ENCODE measurements at regions not wholly inside any gene's neighbourhood (a gene's known extent, or its start where the extent isn't known, plus 50 kb on each side); places are given as distances from the start of the nearest gene placed in this dataset.
A peak's percentile ranks its signal among the peaks of the same experiment; 100 is the strongest.

DNA sequence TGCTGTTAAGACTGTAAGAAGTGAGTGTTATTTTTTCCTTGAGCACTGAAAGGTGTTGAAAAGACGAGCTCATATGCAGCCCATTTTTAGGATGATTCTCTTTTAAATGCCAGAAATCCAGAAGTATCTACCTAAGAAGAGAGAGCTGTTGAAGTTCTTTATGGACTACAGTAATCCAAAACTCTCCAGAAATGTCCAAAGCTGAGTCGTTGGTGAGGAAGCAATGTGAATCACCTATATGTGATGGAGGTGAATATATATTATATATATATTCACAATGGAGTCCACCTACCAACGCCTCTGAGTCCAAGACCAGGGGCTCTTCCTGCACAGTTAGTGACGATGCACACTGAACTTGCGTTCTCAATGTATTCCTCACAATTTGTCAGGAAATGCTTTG lies 252.7 kb upstream of the PITRM1 start:
- Histone ChIP-seq H3K4me3 (ENCODE audit: low read depth in 2 of 2, low read length in 1 of 2) (no peak overlapping the region), H3K36me3 (replicated peaks in 1 of 2; ENCODE audit: control insufficient read depth in 1 of 2, insufficient read depth in 2 of 2, low read length in 1 of 2) (no peaks in the 10 kb centered on the region), H3K27me3 (ENCODE audit: insufficient read depth) (no peaks in the 10 kb centered on the region), H3K79me2 (ENCODE audit: insufficient read depth) (no peaks in the 10 kb centered on the region), H3K4me1 (ENCODE audit: control insufficient read depth in 1 of 2, insufficient read depth in 2 of 2, low read depth in 1 of 2, low read length in 1 of 2) (peaks cover 15 to 44% of the 10 kb centered on the region in 2 experiments; a peak in 3 of 4 replicates), H2AFZ (ENCODE audit: low read depth) (no peak overlapping the region), H3K9ac (peak overlapping the region; percentile 72; the same call in 1 of the 2 replicates), H3F3A (replicated peaks; ENCODE audit: insufficient read depth) (peaks cover 15% of the 10 kb centered on the region), H3K4me2 (no peak overlapping the region), H4K20me1 (ENCODE audit: insufficient read depth) (no peaks in the 10 kb centered on the region), H3K9me3 (no peaks in the 10 kb centered on the region), H3K27ac (ENCODE audit: low read depth in 2 of 2, low read length in 1 of 2) (peak overlapping the region in 1 of 2 experiments; percentile 93), H3K9me2 (no peaks in the 10 kb centered on the region)
- ChIA-PET POLR2A (no interaction called here), CTCF (no interaction called here)
- TF ChIP-seq, protein P1, sequence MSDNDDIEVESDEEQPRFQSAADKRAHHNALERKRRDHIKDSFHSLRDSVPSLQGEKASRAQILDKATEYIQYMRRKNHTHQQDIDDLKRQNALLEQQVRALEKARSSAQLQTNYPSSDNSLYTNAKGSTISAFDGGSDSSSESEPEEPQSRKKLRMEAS (IDR thresholded peaks at IDR 0.05; ENCODE audit: low read depth): no peak
- TF ChIP-seq CHD2 (IDR thresholded peaks at IDR 0.05; ENCODE audit: low read length, partially characterized antibody): no peak
- TF ChIP-seq, protein P2, sequence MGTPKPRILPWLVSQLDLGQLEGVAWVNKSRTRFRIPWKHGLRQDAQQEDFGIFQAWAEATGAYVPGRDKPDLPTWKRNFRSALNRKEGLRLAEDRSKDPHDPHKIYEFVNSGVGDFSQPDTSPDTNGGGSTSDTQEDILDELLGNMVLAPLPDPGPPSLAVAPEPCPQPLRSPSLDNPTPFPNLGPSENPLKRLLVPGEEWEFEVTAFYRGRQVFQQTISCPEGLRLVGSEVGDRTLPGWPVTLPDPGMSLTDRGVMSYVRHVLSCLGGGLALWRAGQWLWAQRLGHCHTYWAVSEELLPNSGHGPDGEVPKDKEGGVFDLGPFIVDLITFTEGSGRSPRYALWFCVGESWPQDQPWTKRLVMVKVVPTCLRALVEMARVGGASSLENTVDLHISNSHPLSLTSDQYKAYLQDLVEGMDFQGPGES (IDR thresholded peaks at IDR 0.05; ENCODE audit: low read depth, low read length): no peak
- TF ChIP-seq SIN3A (IDR thresholded peaks at IDR 0.05; ENCODE audit: borderline replicate concordance, low read depth, low read length): no peak
- TF ChIP-seq YY1 (IDR thresholded peaks at IDR 0.05; ENCODE audit: low read depth): no peak
- TF ChIP-seq, protein P3, sequence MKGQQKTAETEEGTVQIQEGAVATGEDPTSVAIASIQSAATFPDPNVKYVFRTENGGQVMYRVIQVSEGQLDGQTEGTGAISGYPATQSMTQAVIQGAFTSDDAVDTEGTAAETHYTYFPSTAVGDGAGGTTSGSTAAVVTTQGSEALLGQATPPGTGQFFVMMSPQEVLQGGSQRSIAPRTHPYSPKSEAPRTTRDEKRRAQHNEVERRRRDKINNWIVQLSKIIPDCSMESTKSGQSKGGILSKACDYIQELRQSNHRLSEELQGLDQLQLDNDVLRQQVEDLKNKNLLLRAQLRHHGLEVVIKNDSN (IDR thresholded peaks at IDR 0.05; ENCODE audit: borderline replicate concordance, low read depth): no peak
- TF ChIP-seq, protein P4, sequence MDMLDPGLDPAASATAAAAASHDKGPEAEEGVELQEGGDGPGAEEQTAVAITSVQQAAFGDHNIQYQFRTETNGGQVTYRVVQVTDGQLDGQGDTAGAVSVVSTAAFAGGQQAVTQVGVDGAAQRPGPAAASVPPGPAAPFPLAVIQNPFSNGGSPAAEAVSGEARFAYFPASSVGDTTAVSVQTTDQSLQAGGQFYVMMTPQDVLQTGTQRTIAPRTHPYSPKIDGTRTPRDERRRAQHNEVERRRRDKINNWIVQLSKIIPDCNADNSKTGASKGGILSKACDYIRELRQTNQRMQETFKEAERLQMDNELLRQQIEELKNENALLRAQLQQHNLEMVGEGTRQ (IDR thresholded peaks at IDR 0.05; ENCODE audit: borderline replicate concordance, low read depth, low read length): no peak
- TF ChIP-seq SMC3 (IDR thresholded peaks at IDR 0.05; ENCODE audit: low read depth, low read length): no peak
- TF ChIP-seq TEAD4 (IDR thresholded peaks at IDR 0.05; ENCODE audit: borderline replicate concordance, insufficient read depth): no peak
- TF ChIP-seq, protein P5, sequence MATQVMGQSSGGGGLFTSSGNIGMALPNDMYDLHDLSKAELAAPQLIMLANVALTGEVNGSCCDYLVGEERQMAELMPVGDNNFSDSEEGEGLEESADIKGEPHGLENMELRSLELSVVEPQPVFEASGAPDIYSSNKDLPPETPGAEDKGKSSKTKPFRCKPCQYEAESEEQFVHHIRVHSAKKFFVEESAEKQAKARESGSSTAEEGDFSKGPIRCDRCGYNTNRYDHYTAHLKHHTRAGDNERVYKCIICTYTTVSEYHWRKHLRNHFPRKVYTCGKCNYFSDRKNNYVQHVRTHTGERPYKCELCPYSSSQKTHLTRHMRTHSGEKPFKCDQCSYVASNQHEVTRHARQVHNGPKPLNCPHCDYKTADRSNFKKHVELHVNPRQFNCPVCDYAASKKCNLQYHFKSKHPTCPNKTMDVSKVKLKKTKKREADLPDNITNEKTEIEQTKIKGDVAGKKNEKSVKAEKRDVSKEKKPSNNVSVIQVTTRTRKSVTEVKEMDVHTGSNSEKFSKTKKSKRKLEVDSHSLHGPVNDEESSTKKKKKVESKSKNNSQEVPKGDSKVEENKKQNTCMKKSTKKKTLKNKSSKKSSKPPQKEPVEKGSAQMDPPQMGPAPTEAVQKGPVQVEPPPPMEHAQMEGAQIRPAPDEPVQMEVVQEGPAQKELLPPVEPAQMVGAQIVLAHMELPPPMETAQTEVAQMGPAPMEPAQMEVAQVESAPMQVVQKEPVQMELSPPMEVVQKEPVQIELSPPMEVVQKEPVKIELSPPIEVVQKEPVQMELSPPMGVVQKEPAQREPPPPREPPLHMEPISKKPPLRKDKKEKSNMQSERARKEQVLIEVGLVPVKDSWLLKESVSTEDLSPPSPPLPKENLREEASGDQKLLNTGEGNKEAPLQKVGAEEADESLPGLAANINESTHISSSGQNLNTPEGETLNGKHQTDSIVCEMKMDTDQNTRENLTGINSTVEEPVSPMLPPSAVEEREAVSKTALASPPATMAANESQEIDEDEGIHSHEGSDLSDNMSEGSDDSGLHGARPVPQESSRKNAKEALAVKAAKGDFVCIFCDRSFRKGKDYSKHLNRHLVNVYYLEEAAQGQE (IDR thresholded peaks at IDR 0.05; ENCODE audit: low read depth, low read length): no peak
- no peak for TF ChIP-seq MEF2A (IDR thresholded peaks at IDR 0.05; ENCODE audit: borderline replicate concordance, low read depth)
- TF ChIP-seq NRF1 (IDR thresholded peaks at IDR 0.05; ENCODE audit: low read depth, low read length): no peak
- TF ChIP-seq, protein P6, sequence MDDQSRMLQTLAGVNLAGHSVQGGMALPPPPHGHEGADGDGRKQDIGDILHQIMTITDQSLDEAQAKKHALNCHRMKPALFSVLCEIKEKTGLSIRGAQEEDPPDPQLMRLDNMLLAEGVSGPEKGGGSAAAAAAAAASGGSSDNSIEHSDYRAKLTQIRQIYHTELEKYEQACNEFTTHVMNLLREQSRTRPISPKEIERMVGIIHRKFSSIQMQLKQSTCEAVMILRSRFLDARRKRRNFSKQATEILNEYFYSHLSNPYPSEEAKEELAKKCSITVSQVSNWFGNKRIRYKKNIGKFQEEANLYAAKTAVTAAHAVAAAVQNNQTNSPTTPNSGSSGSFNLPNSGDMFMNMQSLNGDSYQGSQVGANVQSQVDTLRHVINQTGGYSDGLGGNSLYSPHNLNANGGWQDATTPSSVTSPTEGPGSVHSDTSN (IDR thresholded peaks at IDR 0.05): no peak
- no peak for TF ChIP-seq GABPA (IDR thresholded peaks at IDR 0.05; ENCODE audit: low read depth)
- TF ChIP-seq GATA2 (CRISPR knock-in tag; IDR thresholded peaks at IDR 0.05): no peak
- TF ChIP-seq POLR2AphosphoS5 (IDR thresholded peaks at IDR 0.05; ENCODE audit: low read depth, low read length): no peak
- TF ChIP-seq FOXM1 (IDR thresholded peaks at IDR 0.05; ENCODE audit: low read depth): no peak
- TF ChIP-seq MXI1 (IDR thresholded peaks at IDR 0.05; ENCODE audit: low read depth, low read length): no peak
- TF ChIP-seq FOXJ3 (CRISPR knock-in tag; IDR thresholded peaks at IDR 0.05): no peak
- DNase-seq: no peak
- 90% methylated on average over 5 of the region's 5 CpGs for WGBS (ENCODE audit: low lambda C conversion rate)

Data from SK-N-SH (cell line).